HG03442 (cell line): ENCODE measurements at regions not wholly inside any gene's neighbourhood (a gene's known extent, or its start where the extent isn't known, plus 50 kb on each side); places are given as distances from the start of the nearest gene placed in this dataset.

Experiments
- ATAC-seq: cut with Tn5 transposase; IDR thresholded peaks from one replicate; pipeline ENCODE4 v1.9.1; 2021; ENCODE audit warnings: mild to moderate bottlenecking, moderate library complexity; ENCODE audit not compliant: unreplicated experiment

GRCh38 chr22:22042599-22043295 is 60.2 kb upstream of the TOP3B start:
- ATAC-seq = no peak

GRCh38 chr22:22042009-22042408 is 59.4 kb upstream of the TOP3B start:
- no peak for ATAC-seq

GRCh38 chr22:22040908-22041307 is 58.3 kb upstream of the TOP3B start:
- no peak for ATAC-seq

GRCh38 chr22:22040472-22040871 is 57.9 kb upstream of the TOP3B start:
- ATAC-seq = no peak

- no peak for ATAC-seq
These were observed 56.9 kb upstream of the TOP3B start for GRCh38 chr22:22039286-22040074.

- ATAC-seq = no peak
These were observed 55.7 kb upstream of the TOP3B start for GRCh38 chr22:22038178-22038880.

- no peak for ATAC-seq
These were observed 55.2 kb upstream of the TOP3B start for GRCh38 chr22:22037740-22038139.

- no peak for ATAC-seq
These were observed 54.6 kb upstream of the TOP3B start for GRCh38 chr22:22037229-22037628.

GRCh38 chr22:22036588-22036987 is 54.0 kb upstream of the TOP3B start:
- ATAC-seq = no peak

- no peak for ATAC-seq
These were observed 53.3 kb upstream of the TOP3B start for GRCh38 chr22:22035771-22036314.

GRCh38 chr22:22035203-22035602 is 52.6 kb upstream of the TOP3B start:
- ATAC-seq = no peak

- no peak for ATAC-seq
These were observed 52.0 kb upstream of the TOP3B start for GRCh38 chr22:22034469-22035132.

GRCh38 chr22:22033803-22034468 is 51.3 kb upstream of the TOP3B start:
- no peak for ATAC-seq

GRCh38 chr22:22032906-22033802 is 50.6 kb upstream of the TOP3B start:
- ATAC-seq = no peak

GRCh38 chr22:22032099-22032905 is 49.7 kb upstream of the TOP3B start:
- no peak for ATAC-seq
